ENCODE measurements at regions not wholly inside any gene's neighbourhood (a gene's known extent, or its start where the extent isn't known, plus 50 kb on each side); places are given as distances from the start of the nearest gene placed in this dataset.

GRCh38 chr11:43250309-43250708 is 61.5 kb upstream of the API5 start:
- TF ChIP-seq CTCF (IDR thresholded peaks at IDR 0.05) (no peak), POLR2A (IDR thresholded peaks at IDR 0.05) (no peak)

Data from uterus (tissue), 2 donors.